ENCODE measurements at regions not wholly inside any gene's neighbourhood (a gene's known extent, or its start where the extent isn't known, plus 50 kb on each side); places are given as distances from the start of the nearest gene placed in this dataset.

- H3K4me1 Mint-ChIP-seq (ENCODE audit: low read depth), result no peaks in the 10 kb centered on the region
Measured at GRCh38 chr2:206873423-206873822, 65.9 kb upstream of the CPO start.

GRCh38 chr2:206875701-206876100 is 63.6 kb upstream of the CPO start:
- Mint-ChIP-seq H3K4me1 (ENCODE audit: low read depth) (no peaks in the 10 kb centered on the region), H3K27ac (no peak overlapping the region), H3K27me3 (peaks cover 5% of the 10 kb centered on the region), H3K4me3 (no peak overlapping the region), H3K9me3 (peaks cover 4% of the 10 kb centered on the region), H3K36me3 (ENCODE audit: low read depth) (no peaks in the 10 kb centered on the region)

More at GRCh38 chr2:206873423-206873822, 65.9 kb upstream of the CPO start:
- H3K27me3 Mint-ChIP-seq, result peaks cover 5% of the 10 kb centered on the region
- H3K4me3 Mint-ChIP-seq, result no peak overlapping the region
- no peak overlapping the region for H3K27ac Mint-ChIP-seq
- H3K9me3 Mint-ChIP-seq, result peaks cover 4% of the 10 kb centered on the region
- no peaks in the 10 kb centered on the region for H3K36me3 Mint-ChIP-seq (ENCODE audit: low read depth)

- Mint-ChIP-seq H3K27me3 (peaks cover 5% of the 10 kb centered on the region), H3K4me1 (ENCODE audit: low read depth) (no peaks in the 10 kb centered on the region), H3K36me3 (ENCODE audit: low read depth) (no peaks in the 10 kb centered on the region), H3K9me3 (peaks cover 4% of the 10 kb centered on the region), H3K27ac (no peak overlapping the region), H3K4me3 (no peak overlapping the region)
Measured at GRCh38 chr2:206876216-206876860, 63.0 kb upstream of the CPO start.

GRCh38 chr2:206881708-206882410 is 57.5 kb upstream of the CPO start:
- no peaks in the 10 kb centered on the region for H3K4me1 Mint-ChIP-seq (ENCODE audit: low read depth)
- H3K36me3 Mint-ChIP-seq (ENCODE audit: low read depth), result no peaks in the 10 kb centered on the region
- H3K4me3 Mint-ChIP-seq, result no peak overlapping the region
- H3K27ac Mint-ChIP-seq, result no peak overlapping the region
- no peaks in the 10 kb centered on the region for H3K9me3 Mint-ChIP-seq
- no peaks in the 10 kb centered on the region for H3K27me3 Mint-ChIP-seq

- no peaks in the 10 kb centered on the region for H3K9me3 Mint-ChIP-seq
- no peaks in the 10 kb centered on the region for H3K27me3 Mint-ChIP-seq
- no peak overlapping the region for H3K27ac Mint-ChIP-seq
- H3K36me3 Mint-ChIP-seq (ENCODE audit: low read depth), result no peaks in the 10 kb centered on the region
- H3K4me1 Mint-ChIP-seq (ENCODE audit: low read depth), result no peaks in the 10 kb centered on the region
- H3K4me3 Mint-ChIP-seq, result no peak overlapping the region
Measured at GRCh38 chr2:206886696-206887095, 52.6 kb upstream of the CPO start.

- no peak overlapping the region for H3K4me3 Mint-ChIP-seq
- H3K36me3 Mint-ChIP-seq (ENCODE audit: low read depth), result no peaks in the 10 kb centered on the region
- H3K4me1 Mint-ChIP-seq (ENCODE audit: low read depth), result no peaks in the 10 kb centered on the region
- no peaks in the 10 kb centered on the region for H3K27me3 Mint-ChIP-seq
- no peaks in the 10 kb centered on the region for H3K9me3 Mint-ChIP-seq
- no peak overlapping the region for H3K27ac Mint-ChIP-seq
Measured at GRCh38 chr2:206887745-206888144, 51.6 kb upstream of the CPO start.

All from stimulated activated naive CD8-positive, alpha-beta T cell treated with anti-CD3 and anti-CD28 coated beads, Interleukin-15, Interleukin-2, amounts not matched to agents 100 ng/mL and 50 ng/mL, for 24 hours (primary cell).